ENCODE measurements at regions not wholly inside any gene's neighbourhood (a gene's known extent, or its start where the extent isn't known, plus 50 kb on each side); places are given as distances from the start of the nearest gene placed in this dataset.
A peak's percentile ranks its signal among the peaks of the same experiment; 100 is the strongest.

- DNase-seq (ENCODE audit: low read depth), result no peak
- no peak for TF ChIP-seq CTCF (IDR thresholded peaks at IDR 0.05; ENCODE audit: low read depth, low read length, missing control alignments)
- H3K4me3 ChIP-seq (ENCODE audit: low read depth, low read length), result no peak overlapping the region
Observed at GRCh38 chr1:10904396-10905358, 107.8 kb upstream of the TARDBP start.

GRCh38 chr1:10905841-10906655 lies 106.4 kb upstream of the TARDBP start:
- TF ChIP-seq CTCF (IDR thresholded peaks at IDR 0.05; ENCODE audit: low read depth, low read length, missing control alignments), result no peak
- no peak overlapping the region for H3K4me3 ChIP-seq (ENCODE audit: low read depth, low read length)
- no peak for DNase-seq (ENCODE audit: low read depth)

GRCh38 chr1:10906866-10907519 lies 105.5 kb upstream of the TARDBP start:
- DNase-seq (ENCODE audit: low read depth), result no peak
- H3K4me3 ChIP-seq (ENCODE audit: low read depth, low read length), result no peak overlapping the region
- no peak for TF ChIP-seq CTCF (IDR thresholded peaks at IDR 0.05; ENCODE audit: low read depth, low read length, missing control alignments)

GRCh38 chr1:10908266-10908665 lies 104.2 kb upstream of the TARDBP start:
- TF ChIP-seq CTCF (IDR thresholded peaks at IDR 0.05; ENCODE audit: low read depth, low read length, missing control alignments), result no peak

GRCh38 chr1:10909697-10910680 lies 102.5 kb upstream of the TARDBP start:
- peak; percentile 74 for TF ChIP-seq CTCF (IDR thresholded peaks at IDR 0.05; ENCODE audit: low read depth, low read length, missing control alignments)
- H3K4me3 ChIP-seq (ENCODE audit: low read depth, low read length), result no peak overlapping the region
- DNase-seq (ENCODE audit: low read depth), result no peak

More at GRCh38 chr1:10908266-10908665, 104.2 kb upstream of the TARDBP start:
- H3K4me3 ChIP-seq (ENCODE audit: low read depth, low read length), result no peak overlapping the region
- DNase-seq (ENCODE audit: low read depth), result no peak
